ENCODE measurements at regions not wholly inside any gene's neighbourhood (a gene's known extent, or its start where the extent isn't known, plus 50 kb on each side); places are given as distances from the start of the nearest gene placed in this dataset.

DNA sequence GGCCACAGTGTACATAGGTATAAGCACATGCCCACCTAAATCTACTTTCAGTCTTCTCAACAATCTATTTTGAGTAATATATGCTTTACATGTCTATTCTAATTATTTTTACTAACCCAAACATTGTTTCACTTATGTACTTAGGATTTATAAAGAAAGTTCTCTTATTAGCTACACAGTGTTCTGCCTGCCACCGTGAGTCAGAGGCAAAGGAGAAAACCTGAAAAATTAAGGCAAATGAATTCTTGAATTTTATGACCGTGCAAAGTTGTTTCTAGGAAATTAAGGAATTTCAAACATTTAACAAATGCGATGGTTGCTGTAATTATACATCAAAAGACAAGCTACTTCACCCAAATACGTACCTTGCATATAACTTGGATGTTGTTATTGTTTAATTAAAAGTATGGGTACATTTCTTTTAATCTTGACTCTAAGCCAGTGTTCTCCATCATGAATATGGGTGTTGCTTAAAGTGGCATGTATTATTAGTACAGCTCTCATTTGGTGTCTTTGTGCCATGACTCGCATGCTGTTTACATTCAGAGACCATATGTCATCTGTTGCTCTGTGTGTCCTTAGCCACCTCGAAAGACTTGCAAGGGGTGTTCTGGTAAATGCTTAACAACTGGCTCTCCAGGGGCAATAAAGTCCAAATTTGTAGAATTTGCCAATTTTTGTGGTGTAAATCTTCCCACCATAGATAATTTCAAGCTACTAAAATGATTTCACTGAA is 154.3 kb upstream of the FN1 start:
- FAIRE-seq = no peak
- intact Hi-C loops (cut with DNase I) = no loop called here
- no peaks in the 10 kb centered on the region for H3K36me3 ChIP-seq (ENCODE audit: control insufficient read depth in 2 of 3, insufficient read depth in 3 of 3, low read length in 3 of 3)
- no peak overlapping the region for H3K9ac ChIP-seq (ENCODE audit: low read length in 3 of 3)
- H3K4me3 ChIP-seq (ENCODE audit: low read length in 3 of 3) = no peak overlapping the region
- no peaks in the 10 kb centered on the region for H3K4me1 ChIP-seq (ENCODE audit: control insufficient read depth in 2 of 3, insufficient read depth in 2 of 3, low read depth in 1 of 3, low read length in 3 of 3)
- DNase-seq = no peak
- no peaks in the 10 kb centered on the region for H3K27me3 ChIP-seq (ENCODE audit: control insufficient read depth, insufficient read depth, low read length)
- H3K9me3 ChIP-seq (ENCODE audit: control insufficient read depth in 2 of 3, insufficient read depth in 1 of 3, low read length in 3 of 3) = no peaks in the 10 kb centered on the region
- no peak overlapping the region for H3K27ac ChIP-seq (ENCODE audit: low read depth in 2 of 2, low read length in 2 of 2)
- TF ChIP-seq, protein P1, sequence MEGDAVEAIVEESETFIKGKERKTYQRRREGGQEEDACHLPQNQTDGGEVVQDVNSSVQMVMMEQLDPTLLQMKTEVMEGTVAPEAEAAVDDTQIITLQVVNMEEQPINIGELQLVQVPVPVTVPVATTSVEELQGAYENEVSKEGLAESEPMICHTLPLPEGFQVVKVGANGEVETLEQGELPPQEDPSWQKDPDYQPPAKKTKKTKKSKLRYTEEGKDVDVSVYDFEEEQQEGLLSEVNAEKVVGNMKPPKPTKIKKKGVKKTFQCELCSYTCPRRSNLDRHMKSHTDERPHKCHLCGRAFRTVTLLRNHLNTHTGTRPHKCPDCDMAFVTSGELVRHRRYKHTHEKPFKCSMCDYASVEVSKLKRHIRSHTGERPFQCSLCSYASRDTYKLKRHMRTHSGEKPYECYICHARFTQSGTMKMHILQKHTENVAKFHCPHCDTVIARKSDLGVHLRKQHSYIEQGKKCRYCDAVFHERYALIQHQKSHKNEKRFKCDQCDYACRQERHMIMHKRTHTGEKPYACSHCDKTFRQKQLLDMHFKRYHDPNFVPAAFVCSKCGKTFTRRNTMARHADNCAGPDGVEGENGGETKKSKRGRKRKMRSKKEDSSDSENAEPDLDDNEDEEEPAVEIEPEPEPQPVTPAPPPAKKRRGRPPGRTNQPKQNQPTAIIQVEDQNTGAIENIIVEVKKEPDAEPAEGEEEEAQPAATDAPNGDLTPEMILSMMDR (IDR thresholded peaks at IDR 0.05; ENCODE audit: borderline replicate concordance, extremely low read depth, insufficient read depth) = no peak

DNA sequence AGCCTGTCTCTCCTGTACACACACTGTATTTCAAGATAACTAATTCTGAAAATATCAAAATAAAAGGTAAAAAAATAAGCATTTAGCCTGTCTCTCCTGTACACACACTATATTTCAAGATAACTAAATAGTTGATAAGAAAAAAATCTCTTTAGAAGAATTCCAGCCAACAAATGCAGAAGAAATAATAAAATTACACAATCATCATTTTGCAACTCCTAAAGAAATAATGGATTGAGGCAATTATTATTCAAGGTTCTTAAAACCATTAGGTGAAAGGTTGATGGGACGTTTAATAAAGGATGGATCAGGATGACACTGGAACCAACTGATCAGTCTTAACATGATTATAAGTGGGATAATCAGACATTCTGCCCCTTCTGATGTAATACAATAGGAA is 148.0 kb upstream of the FN1 start:
- H3K9ac ChIP-seq (ENCODE audit: low read length in 3 of 3) = no peak overlapping the region
- TF ChIP-seq, protein P1 (IDR thresholded peaks at IDR 0.05; ENCODE audit: borderline replicate concordance, extremely low read depth, insufficient read depth) = no peak
- H3K36me3 ChIP-seq (ENCODE audit: control insufficient read depth in 2 of 3, insufficient read depth in 3 of 3, low read length in 3 of 3) = no peaks in the 10 kb centered on the region
- H3K27me3 ChIP-seq (ENCODE audit: control insufficient read depth, insufficient read depth, low read length) = no peaks in the 10 kb centered on the region
- intact Hi-C loops (cut with DNase I) = no loop called here
- no peak for FAIRE-seq
- H3K27ac ChIP-seq (ENCODE audit: low read depth in 2 of 2, low read length in 2 of 2) = no peak overlapping the region
- no peaks in the 10 kb centered on the region for H3K9me3 ChIP-seq (ENCODE audit: control insufficient read depth in 2 of 3, insufficient read depth in 1 of 3, low read length in 3 of 3)
- no peak for DNase-seq
- H3K4me1 ChIP-seq (ENCODE audit: control insufficient read depth in 2 of 3, insufficient read depth in 2 of 3, low read depth in 1 of 3, low read length in 3 of 3) = no peaks in the 10 kb centered on the region
- H3K4me3 ChIP-seq (ENCODE audit: low read length in 3 of 3) = no peak overlapping the region

DNA sequence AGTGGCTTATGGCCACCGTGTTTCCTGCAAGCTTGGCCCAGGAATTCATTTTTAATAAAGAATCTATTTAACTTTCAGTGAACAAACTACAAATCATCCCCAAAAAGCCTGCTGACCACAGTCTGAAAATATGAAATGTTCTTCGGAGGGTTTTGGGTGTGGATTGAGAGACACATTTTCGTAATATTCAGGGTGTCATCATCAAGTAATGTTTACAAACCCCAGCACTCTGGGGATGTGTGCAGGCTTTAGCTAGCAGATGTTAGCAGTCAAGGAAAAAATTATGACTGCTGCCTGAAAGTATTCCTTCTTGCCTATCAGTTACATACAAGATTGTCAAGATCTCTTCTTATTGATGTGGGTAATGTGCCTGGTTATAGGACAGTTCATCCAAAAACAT is 143.9 kb upstream of the FN1 start:
- Histone ChIP-seq H3K4me3 (ENCODE audit: low read length in 3 of 3) (no peak overlapping the region), H3K36me3 (ENCODE audit: control insufficient read depth in 2 of 3, insufficient read depth in 3 of 3, low read length in 3 of 3) (no peaks in the 10 kb centered on the region), H3K27ac (ENCODE audit: low read depth in 2 of 2, low read length in 2 of 2) (no peak overlapping the region), H3K4me1 (ENCODE audit: control insufficient read depth in 2 of 3, insufficient read depth in 2 of 3, low read depth in 1 of 3, low read length in 3 of 3) (no peaks in the 10 kb centered on the region), H3K9me3 (ENCODE audit: control insufficient read depth in 2 of 3, insufficient read depth in 1 of 3, low read length in 3 of 3) (no peaks in the 10 kb centered on the region), H3K9ac (ENCODE audit: low read length in 3 of 3) (no peak overlapping the region), H3K27me3 (ENCODE audit: control insufficient read depth, insufficient read depth, low read length) (no peaks in the 10 kb centered on the region)
- peak in 1 of 5 donors; percentile 22 for DNase-seq
- intact Hi-C loops (cut with DNase I) = no loop called here
- FAIRE-seq = no peak
- TF ChIP-seq, protein P1 (IDR thresholded peaks at IDR 0.05; ENCODE audit: borderline replicate concordance, extremely low read depth, insufficient read depth) = no peak

DNA sequence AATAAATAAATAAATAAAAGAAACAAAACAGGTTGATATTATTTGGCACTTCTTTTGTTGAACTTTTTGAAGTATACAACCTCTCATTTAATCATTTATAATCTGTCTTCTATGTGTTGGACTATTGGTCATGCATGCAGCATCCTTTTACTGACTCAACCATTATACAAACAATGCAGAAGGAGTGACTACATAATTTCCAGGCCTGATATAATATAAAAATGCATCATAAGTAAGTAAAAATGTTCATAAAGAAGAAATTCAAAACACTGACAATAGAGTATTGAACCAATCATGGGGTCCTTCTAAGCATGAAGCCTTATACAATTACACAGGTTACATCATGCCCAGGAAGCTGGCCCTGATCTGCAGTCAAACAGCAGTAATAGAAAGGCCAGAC is 141.5 kb upstream of the FN1 start:
- no peaks in the 10 kb centered on the region for H3K27me3 ChIP-seq (ENCODE audit: control insufficient read depth, insufficient read depth, low read length)
- no peak overlapping the region for H3K4me3 ChIP-seq (ENCODE audit: low read length in 3 of 3)
- no peaks in the 10 kb centered on the region for H3K4me1 ChIP-seq (ENCODE audit: control insufficient read depth in 2 of 3, insufficient read depth in 2 of 3, low read depth in 1 of 3, low read length in 3 of 3)
- DNase-seq (no peak), FAIRE-seq (no peak)
- no peaks in the 10 kb centered on the region for H3K36me3 ChIP-seq (ENCODE audit: control insufficient read depth in 2 of 3, insufficient read depth in 3 of 3, low read length in 3 of 3)
- intact Hi-C loops (cut with DNase I) = no loop called here
- H3K9ac ChIP-seq (ENCODE audit: low read length in 3 of 3) = no peak overlapping the region
- no peak overlapping the region for H3K27ac ChIP-seq (ENCODE audit: low read depth in 2 of 2, low read length in 2 of 2)
- TF ChIP-seq, protein P1 (IDR thresholded peaks at IDR 0.05; ENCODE audit: borderline replicate concordance, extremely low read depth, insufficient read depth) = no peak
- H3K9me3 ChIP-seq (ENCODE audit: control insufficient read depth in 2 of 3, insufficient read depth in 1 of 3, low read length in 3 of 3) = no peaks in the 10 kb centered on the region
